Breast epithelium (tissue), 4 donors: ENCODE measurements at regions not wholly inside any gene's neighbourhood (a gene's known extent, or its start where the extent isn't known, plus 50 kb on each side); places are given as distances from the start of the nearest gene placed in this dataset.
"Not testable (repeated sequence)": the region's sequence is repeated elsewhere in the genome, so short reads cannot be mapped to it uniquely, and the experiment has no call there.

Source experiments
- DNase-seq, 2 donors: peaks; one replicate each; pipeline ENCODE4 v3.0.0-alpha.2; 2019; ENCODE audit warnings: low spot score in 2 of 2
- H3K27ac ChIP-seq, 2 donors: fragments of 200-600 bp; sonication (generic) in 1 of 2; one replicate each; pipeline ENCODE4 v1.5.1; 2016 to 2019; ENCODE audit warnings: mild to moderate bottlenecking in 1 of 2
- H3K27me3 ChIP-seq, 2 donors: fragments of 200-600 bp; sonication (generic) in 1 of 2; one replicate each; pipeline versions ENCODE4 v1.5.1 to v1.6.0; 2017 to 2019; ENCODE audit warnings: control low read depth in 1 of 2, mild to moderate bottlenecking in 1 of 2
- H3K36me3 ChIP-seq: fragments of 200-600 bp; one replicate; pipeline ENCODE4 v1.5.1; 2019
- H3K4me1 ChIP-seq, 2 donors: fragments of 200-600 bp; sonication (generic); one replicate each; pipeline ENCODE4 v1.5.1; 2016 to 2019; ENCODE audit warnings: control low read depth in 1 of 2
- H3K4me3 ChIP-seq, 3 donors: fragments of 200-600 bp; sonication (generic); 1 replicate in 2 of 3; 2 replicates in 1 of 3; pipeline ENCODE4 v1.5.1; 2016 to 2019; ENCODE audit warnings: mild to moderate bottlenecking in 3 of 3, moderate library complexity in 2 of 3
- H3K9me3 ChIP-seq, 2 donors: fragments of 200-600 bp; sonication (generic) in 1 of 2; one replicate each; pipeline ENCODE4 v1.5.1; 2016 to 2019; ENCODE audit warnings: control low read depth in 1 of 2
- CTCF ChIP-seq, 3 donors: fragments of 450-650 bp; IDR thresholded peaks; one replicate each; pipeline ENCODE4 v1.5.1; 2016 to 2017; ENCODE audit warnings: antibody characterized with exemption in 3 of 3, mild to moderate bottlenecking in 3 of 3, moderate library complexity in 3 of 3
- intact Hi-C: fragments of 100-400 bp; cut with DNase I; formaldehyde crosslinking; loops from one replicate; pipeline ENCODE4 v1.15.1; 2023; ENCODE audit warnings: low total_unique reads

- TF ChIP-seq CTCF (IDR thresholded peaks at IDR 0.05), result peak in 2 of 3 donors; percentile 36 to 42
- H3K36me3 ChIP-seq, H3K27ac ChIP-seq, H3K27me3 ChIP-seq, H3K4me1 ChIP-seq, intact Hi-C loops, DNase-seq, H3K4me3 ChIP-seq, H3K9me3 ChIP-seq: not testable (repeated sequence)
Observed at GRCh38 chr3:198167339-198168039, 207.5 kb downstream of the LMLN start.

DNA sequence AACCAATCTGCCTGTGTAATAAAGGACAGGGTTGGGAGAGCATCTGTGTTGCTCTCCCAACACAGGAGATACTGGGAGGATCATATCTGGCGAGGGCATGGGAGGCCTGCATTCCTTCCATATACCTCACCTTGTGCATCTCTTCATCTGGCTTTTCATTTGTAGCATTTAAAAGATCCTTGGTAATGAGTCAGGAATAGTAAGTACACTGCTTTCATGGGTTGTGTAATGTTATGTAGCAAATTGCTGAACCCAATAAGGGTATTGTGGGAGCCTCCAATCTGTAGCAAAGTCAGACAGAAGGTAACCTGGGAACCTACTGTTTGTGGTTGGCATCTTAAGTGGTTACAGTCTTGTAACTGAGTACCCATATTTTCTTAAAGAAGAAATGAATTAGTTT is 210.8 kb downstream of the LMLN start:
- H3K27me3 ChIP-seq, DNase-seq, intact Hi-C loops, H3K36me3 ChIP-seq, H3K4me3 ChIP-seq, H3K9me3 ChIP-seq, H3K27ac ChIP-seq, H3K4me1 ChIP-seq: not testable (repeated sequence)

DNA sequence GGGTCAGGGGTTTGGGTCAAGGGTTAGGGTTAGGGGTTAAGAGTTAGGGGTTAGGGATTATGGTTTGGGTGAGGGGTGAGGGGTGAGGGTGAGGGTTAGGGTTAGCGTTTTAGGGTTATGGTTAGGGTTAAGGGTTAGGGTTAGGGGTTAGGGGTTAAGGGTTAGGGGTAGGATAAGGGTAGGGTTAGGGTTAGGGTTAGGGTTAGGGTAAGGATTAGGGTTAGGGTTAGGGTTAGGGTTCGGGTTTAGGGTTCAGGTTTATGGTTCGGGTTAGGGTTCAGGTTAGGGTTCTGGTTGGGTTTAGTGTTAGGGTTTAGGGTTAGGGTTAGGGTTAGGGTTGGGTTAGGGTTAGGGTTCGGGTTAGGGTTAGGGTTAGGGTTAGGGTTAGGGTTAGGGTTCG is 213.1 kb downstream of the LMLN start:
- H3K36me3 ChIP-seq, DNase-seq, H3K27me3 ChIP-seq, H3K9me3 ChIP-seq, H3K4me1 ChIP-seq, H3K4me3 ChIP-seq, intact Hi-C loops, H3K27ac ChIP-seq: not testable (repeated sequence)

- H3K27me3 ChIP-seq, intact Hi-C loops, H3K4me3 ChIP-seq, DNase-seq, H3K27ac ChIP-seq, H3K4me1 ChIP-seq, H3K36me3 ChIP-seq, H3K9me3 ChIP-seq: not testable (repeated sequence)
Observed at GRCh38 chr3:198173929-198174574, 214.0 kb downstream of the LMLN start.
